Mesendoderm (in vitro differentiated cells): ENCODE measurements at regions not wholly inside any gene's neighbourhood (a gene's known extent, or its start where the extent isn't known, plus 50 kb on each side); places are given as distances from the start of the nearest gene placed in this dataset.
"Not testable (repeated sequence)": the region's sequence is repeated elsewhere in the genome, so short reads cannot be mapped to it uniquely, and the experiment has no call there.

Source experiments
- DNase-seq: peaks from one replicate; pipeline ENCODE4 v3.0.0; 2013
- H2AK5ac ChIP-seq: 2 replicates; pipeline ENCODE4 v1.6.1; 2013; ENCODE audit warnings: low read length, inconsistent platforms
- H2BK120ac ChIP-seq: 2 replicates; pipeline ENCODE4 v1.6.1; 2013; ENCODE audit warnings: low read depth, mild to moderate bottlenecking, low read length, moderate library complexity, mixed read lengths
- H2BK15ac ChIP-seq: replicated peaks from 2 replicates; pipeline ENCODE4 v1.6.1; 2013; ENCODE audit warnings: low read depth, mild to moderate bottlenecking, moderate library complexity
- H2BK5ac ChIP-seq: 2 replicates; pipeline ENCODE4 v1.6.1; 2013; ENCODE audit warnings: low read length, inconsistent platforms
- H3K18ac ChIP-seq: 2 replicates; pipeline ENCODE4 v1.6.1; 2013; ENCODE audit warnings: mild to moderate bottlenecking, low read length, mixed read lengths
- H3K23ac ChIP-seq: one replicate; pipeline ENCODE4 v1.6.1; 2013; ENCODE audit warnings: low read length
- H3K27ac ChIP-seq: 2 replicates; pipeline ENCODE4 v1.5.1; 2013; ENCODE audit warnings: low read depth, mild to moderate bottlenecking, inconsistent platforms, low read length, moderate library complexity
- H3K27me3 ChIP-seq: 2 replicates; pipeline ENCODE4 v1.6.1; 2013; ENCODE audit warnings: low read length, control low read depth, mild to moderate bottlenecking, inconsistent platforms; ENCODE audit not compliant: insufficient read depth, poor library complexity
- H3K36me3 ChIP-seq: 2 replicates; pipeline ENCODE4 v1.6.1; 2013; ENCODE audit warnings: low read length, inconsistent platforms; ENCODE audit not compliant: control insufficient read depth, insufficient read depth
- H3K4ac ChIP-seq: one replicate; pipeline ENCODE4 v1.6.1; 2013; ENCODE audit warnings: low read depth, mild to moderate bottlenecking, low read length, moderate library complexity
- H3K4me1 ChIP-seq: 2 replicates; pipeline ENCODE4 v1.6.1; 2013; ENCODE audit warnings: low read depth, low read length, inconsistent platforms; ENCODE audit not compliant: control insufficient read depth
- H3K4me2 ChIP-seq: 2 replicates; pipeline ENCODE4 v1.6.1; 2013; ENCODE audit warnings: low read length
- H3K4me3 ChIP-seq: 2 replicates; pipeline ENCODE4 v1.5.1; 2013; ENCODE audit warnings: mild to moderate bottlenecking, low read length
- H3K56ac ChIP-seq: one replicate; pipeline ENCODE4 v1.6.1; 2013; ENCODE audit warnings: low read length
- H3K79me1 ChIP-seq: 2 replicates; pipeline ENCODE4 v1.6.1; 2013; ENCODE audit warnings: low read length, inconsistent platforms
- H3K79me2 ChIP-seq: 2 replicates; pipeline ENCODE4 v1.6.1; 2013; ENCODE audit warnings: mild to moderate bottlenecking, low read length; ENCODE audit not compliant: control insufficient read depth, insufficient read depth
- H3K9ac ChIP-seq: 2 replicates; pipeline ENCODE4 v1.6.1; 2013; ENCODE audit warnings: low read length, inconsistent platforms
- H4K5ac ChIP-seq: one replicate; pipeline ENCODE4 v1.6.1; 2013; ENCODE audit warnings: low read length
- H4K8ac ChIP-seq: one replicate; pipeline ENCODE4 v1.6.1; 2013; ENCODE audit warnings: low read depth, mild to moderate bottlenecking, control low read depth, low read length, moderate library complexity
- WGBS: extraction: QIAGEN DNeasy Blood & Tissue Kit; methylation state at CpG from one replicate; pipeline ENCODE4 v1.1.7; 2013; ENCODE audit warnings: low lambda C conversion rate, missing lambda C conversion rate; ENCODE audit not compliant: insufficient coverage; ENCODE audit errors: extremely low coverage; 5-methylcytosine and 5-hydroxymethylcytosine counted together

GRCh38 chr6:112470376-112470775 is 123.2 kb downstream of the RFPL4B start:
- no peak overlapping the region for H3K9ac ChIP-seq
- no peak overlapping the region for H2AK5ac ChIP-seq
- H4K5ac ChIP-seq = no peak overlapping the region
- H3K18ac ChIP-seq = no peak overlapping the region
- H3K27ac ChIP-seq = no peak overlapping the region
- H3K4me2 ChIP-seq = no peak overlapping the region
- H3K4ac ChIP-seq = no peak overlapping the region
- no peaks in the 10 kb centered on the region for H3K36me3 ChIP-seq
- H2BK120ac ChIP-seq = no peak overlapping the region
- H3K4me3 ChIP-seq = no peak overlapping the region
- no peak overlapping the region for H3K23ac ChIP-seq
- H3K56ac ChIP-seq = no peak overlapping the region
- no peaks in the 10 kb centered on the region for H3K79me1 ChIP-seq
- WGBS = no CpG with 5 or more reads among the region's 4 CpGs
- DNase-seq = no peak
- H3K4me1 ChIP-seq = no peaks in the 10 kb centered on the region
- H4K8ac ChIP-seq = no peak overlapping the region
- no peak overlapping the region for H2BK15ac ChIP-seq
- H2BK5ac ChIP-seq = no peak overlapping the region
- no peaks in the 10 kb centered on the region for H3K27me3 ChIP-seq
- H3K79me2 ChIP-seq = no peaks in the 10 kb centered on the region

- Histone ChIP-seq H3K79me2 (no peaks in the 10 kb centered on the region), H3K27ac (no peak overlapping the region), H3K36me3 (no peaks in the 10 kb centered on the region), H3K4ac (no peak overlapping the region), H3K4me2 (no peak overlapping the region), H4K8ac (no peak overlapping the region), H3K79me1 (no peaks in the 10 kb centered on the region), H4K5ac (no peak overlapping the region), H3K4me3 (no peak overlapping the region), H3K18ac (no peak overlapping the region), H3K9ac (no peak overlapping the region), H3K23ac (no peak overlapping the region), H2AK5ac (no peak overlapping the region), H3K56ac (no peak overlapping the region), H3K4me1 (no peaks in the 10 kb centered on the region), H2BK15ac (no peak overlapping the region), H3K27me3 (no peaks in the 10 kb centered on the region), H2BK120ac (no peak overlapping the region), H2BK5ac (no peak overlapping the region)
- no peak for DNase-seq
- no CpG with 5 or more reads among the region's 1 CpG for WGBS
Observed at GRCh38 chr6:112470950-112471349, 123.8 kb downstream of the RFPL4B start.

- no peak overlapping the region for H2BK5ac ChIP-seq
- H3K79me2 ChIP-seq = no peaks in the 10 kb centered on the region
- H3K4me1 ChIP-seq = no peaks in the 10 kb centered on the region
- no peak overlapping the region for H3K27ac ChIP-seq
- H3K23ac ChIP-seq = no peak overlapping the region
- no peak overlapping the region for H3K9ac ChIP-seq
- no peak for DNase-seq
- H2BK15ac ChIP-seq = no peak overlapping the region
- no peak overlapping the region for H3K56ac ChIP-seq
- H2BK120ac ChIP-seq = no peak overlapping the region
- no peak overlapping the region for H4K5ac ChIP-seq
- H3K4me2 ChIP-seq = no peak overlapping the region
- no peaks in the 10 kb centered on the region for H3K36me3 ChIP-seq
- no peak overlapping the region for H2AK5ac ChIP-seq
- H3K27me3 ChIP-seq = no peaks in the 10 kb centered on the region
- no peak overlapping the region for H3K4ac ChIP-seq
- no peak overlapping the region for H3K4me3 ChIP-seq
- H3K79me1 ChIP-seq = no peaks in the 10 kb centered on the region
- no peak overlapping the region for H4K8ac ChIP-seq
- no peak overlapping the region for H3K18ac ChIP-seq
Observed at GRCh38 chr6:112475083-112475482, 128.0 kb downstream of the RFPL4B start.

- Histone ChIP-seq H3K4me2 (no peak overlapping the region), H3K56ac (no peak overlapping the region), H3K36me3 (no peaks in the 10 kb centered on the region), H2BK120ac (no peak overlapping the region), H3K9ac (no peak overlapping the region), H3K79me2 (no peaks in the 10 kb centered on the region), H4K8ac (no peak overlapping the region), H4K5ac (no peak overlapping the region), H2BK15ac (no peak overlapping the region), H3K4me1 (no peaks in the 10 kb centered on the region), H3K23ac (no peak overlapping the region), H3K27me3 (no peaks in the 10 kb centered on the region), H2AK5ac (no peak overlapping the region), H3K79me1 (no peaks in the 10 kb centered on the region), H3K4ac (no peak overlapping the region), H2BK5ac (no peak overlapping the region), H3K4me3 (no peak overlapping the region), H3K18ac (no peak overlapping the region), H3K27ac (no peak overlapping the region)
- no CpG with 5 or more reads among the region's 5 CpGs for WGBS
- no peak for DNase-seq
Observed at GRCh38 chr6:112477125-112477524, 130.0 kb downstream of the RFPL4B start.

GRCh38 chr6:112478036-112478435 is 130.9 kb downstream of the RFPL4B start:
- Histone ChIP-seq H3K56ac (no peak overlapping the region), H2BK5ac (no peak overlapping the region), H3K4ac (no peak overlapping the region), H3K79me1 (no peaks in the 10 kb centered on the region), H4K5ac (no peak overlapping the region), H2BK15ac (no peak overlapping the region), H3K36me3 (no peaks in the 10 kb centered on the region), H3K18ac (no peak overlapping the region), H3K9ac (no peak overlapping the region), H2AK5ac (no peak overlapping the region), H3K27ac (no peak overlapping the region), H3K23ac (no peak overlapping the region), H3K4me1 (no peaks in the 10 kb centered on the region), H3K4me3 (no peak overlapping the region), H3K4me2 (no peak overlapping the region), H3K27me3 (no peaks in the 10 kb centered on the region), H2BK120ac (no peak overlapping the region), H3K79me2 (no peaks in the 10 kb centered on the region), H4K8ac (no peak overlapping the region)
- WGBS = no CpG with 5 or more reads among the region's 2 CpGs
- DNase-seq = no peak

- H3K9ac ChIP-seq, DNase-seq, H3K56ac ChIP-seq, H3K23ac ChIP-seq, H3K4ac ChIP-seq, H2BK120ac ChIP-seq, H3K79me1 ChIP-seq, H3K18ac ChIP-seq, H3K27me3 ChIP-seq, H3K27ac ChIP-seq, H3K36me3 ChIP-seq, H3K79me2 ChIP-seq, H3K4me1 ChIP-seq, H2AK5ac ChIP-seq, H2BK5ac ChIP-seq, H3K4me2 ChIP-seq, H3K4me3 ChIP-seq, H4K8ac ChIP-seq, H2BK15ac ChIP-seq, H4K5ac ChIP-seq: not testable (repeated sequence)
- no CpG with 5 or more reads among the region's 5 CpGs for WGBS
Observed at GRCh38 chr6:112479975-112480374, 132.8 kb downstream of the RFPL4B start.
